Mesendoderm (in vitro differentiated cells): ENCODE measurements at regions not wholly inside any gene's neighbourhood (a gene's known extent, or its start where the extent isn't known, plus 50 kb on each side); places are given as distances from the start of the nearest gene placed in this dataset.
A peak's percentile ranks its signal among the peaks of the same experiment; 100 is the strongest.

Experiments
- DNase-seq: peaks from one replicate; pipeline ENCODE4 v3.0.0; 2013
- H2AK5ac ChIP-seq: 2 replicates; pipeline ENCODE4 v1.6.1; 2013; ENCODE audit warnings: low read length, inconsistent platforms
- H2BK120ac ChIP-seq: 2 replicates; pipeline ENCODE4 v1.6.1; 2013; ENCODE audit warnings: low read depth, mild to moderate bottlenecking, low read length, moderate library complexity, mixed read lengths
- H2BK15ac ChIP-seq: replicated peaks from 2 replicates; pipeline ENCODE4 v1.6.1; 2013; ENCODE audit warnings: low read depth, mild to moderate bottlenecking, moderate library complexity
- H2BK5ac ChIP-seq: 2 replicates; pipeline ENCODE4 v1.6.1; 2013; ENCODE audit warnings: low read length, inconsistent platforms
- H3K18ac ChIP-seq: 2 replicates; pipeline ENCODE4 v1.6.1; 2013; ENCODE audit warnings: mild to moderate bottlenecking, low read length, mixed read lengths
- H3K23ac ChIP-seq: one replicate; pipeline ENCODE4 v1.6.1; 2013; ENCODE audit warnings: low read length
- H3K27ac ChIP-seq: 2 replicates; pipeline ENCODE4 v1.5.1; 2013; ENCODE audit warnings: low read depth, mild to moderate bottlenecking, inconsistent platforms, low read length, moderate library complexity
- H3K27me3 ChIP-seq: 2 replicates; pipeline ENCODE4 v1.6.1; 2013; ENCODE audit warnings: low read length, control low read depth, mild to moderate bottlenecking, inconsistent platforms; ENCODE audit not compliant: insufficient read depth, poor library complexity
- H3K36me3 ChIP-seq: 2 replicates; pipeline ENCODE4 v1.6.1; 2013; ENCODE audit warnings: low read length, inconsistent platforms; ENCODE audit not compliant: control insufficient read depth, insufficient read depth
- H3K4ac ChIP-seq: one replicate; pipeline ENCODE4 v1.6.1; 2013; ENCODE audit warnings: low read depth, mild to moderate bottlenecking, low read length, moderate library complexity
- H3K4me1 ChIP-seq: 2 replicates; pipeline ENCODE4 v1.6.1; 2013; ENCODE audit warnings: low read depth, low read length, inconsistent platforms; ENCODE audit not compliant: control insufficient read depth
- H3K4me2 ChIP-seq: 2 replicates; pipeline ENCODE4 v1.6.1; 2013; ENCODE audit warnings: low read length
- H3K4me3 ChIP-seq: 2 replicates; pipeline ENCODE4 v1.5.1; 2013; ENCODE audit warnings: mild to moderate bottlenecking, low read length
- H3K56ac ChIP-seq: one replicate; pipeline ENCODE4 v1.6.1; 2013; ENCODE audit warnings: low read length
- H3K79me1 ChIP-seq: 2 replicates; pipeline ENCODE4 v1.6.1; 2013; ENCODE audit warnings: low read length, inconsistent platforms
- H3K79me2 ChIP-seq: 2 replicates; pipeline ENCODE4 v1.6.1; 2013; ENCODE audit warnings: mild to moderate bottlenecking, low read length; ENCODE audit not compliant: control insufficient read depth, insufficient read depth
- H3K9ac ChIP-seq: 2 replicates; pipeline ENCODE4 v1.6.1; 2013; ENCODE audit warnings: low read length, inconsistent platforms
- H4K5ac ChIP-seq: one replicate; pipeline ENCODE4 v1.6.1; 2013; ENCODE audit warnings: low read length
- H4K8ac ChIP-seq: one replicate; pipeline ENCODE4 v1.6.1; 2013; ENCODE audit warnings: low read depth, mild to moderate bottlenecking, control low read depth, low read length, moderate library complexity
- WGBS: extraction: QIAGEN DNeasy Blood & Tissue Kit; methylation state at CpG from one replicate; pipeline ENCODE4 v1.1.7; 2013; ENCODE audit warnings: low lambda C conversion rate, missing lambda C conversion rate; ENCODE audit not compliant: insufficient coverage; ENCODE audit errors: extremely low coverage; 5-methylcytosine and 5-hydroxymethylcytosine counted together

- H3K4me3 ChIP-seq = no peak overlapping the region
- H3K36me3 ChIP-seq = no peaks in the 10 kb centered on the region
- H4K5ac ChIP-seq = no peak overlapping the region
- H2AK5ac ChIP-seq = no peak overlapping the region
- no peak overlapping the region for H2BK120ac ChIP-seq
- no peak overlapping the region for H3K27ac ChIP-seq
- H2BK5ac ChIP-seq = no peak overlapping the region
- H3K79me1 ChIP-seq = no peaks in the 10 kb centered on the region
- H3K56ac ChIP-seq = no peak overlapping the region
- H3K27me3 ChIP-seq = no peaks in the 10 kb centered on the region
- DNase-seq = no peak
- H3K79me2 ChIP-seq = no peaks in the 10 kb centered on the region
- H3K23ac ChIP-seq = no peak overlapping the region
- no CpG with 5 or more reads among the region's 3 CpGs for WGBS
- H3K4me2 ChIP-seq = no peak overlapping the region
- H3K9ac ChIP-seq = no peak overlapping the region
- H3K18ac ChIP-seq = no peak overlapping the region
- H3K4ac ChIP-seq = no peak overlapping the region
- no peak overlapping the region for H4K8ac ChIP-seq
- H3K4me1 ChIP-seq = no peaks in the 10 kb centered on the region
- H2BK15ac ChIP-seq = no peak overlapping the region
Measured at GRCh38 chrX:26375346-26375745, 159.4 kb downstream of the MAGEB5 start.

DNA sequence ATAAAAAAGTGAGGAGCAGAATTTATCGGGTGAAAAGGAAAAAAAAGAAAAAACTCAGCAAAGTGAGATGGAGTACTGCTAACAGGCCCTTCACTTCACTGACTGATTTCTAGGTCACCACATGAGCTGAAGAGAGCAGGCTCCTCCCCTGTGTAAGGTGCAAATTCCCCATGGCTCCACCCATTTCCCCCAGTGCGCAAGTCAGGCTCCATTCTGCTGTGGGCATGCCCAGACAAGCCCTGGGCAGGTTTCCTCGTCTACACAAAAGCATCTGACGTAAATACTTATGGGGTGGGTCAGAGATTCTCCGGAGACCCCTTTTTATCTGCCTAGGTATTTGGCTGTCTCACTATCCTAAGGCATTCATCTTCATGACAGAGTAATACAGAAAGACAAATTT is 157.9 kb downstream of the MAGEB5 start:
- H4K8ac ChIP-seq = no peak overlapping the region
- H3K36me3 ChIP-seq = no peaks in the 10 kb centered on the region
- H3K4me3 ChIP-seq = no peak overlapping the region
- no peak overlapping the region for H2BK15ac ChIP-seq
- no peak overlapping the region for H3K4ac ChIP-seq
- no peak overlapping the region for H2BK5ac ChIP-seq
- H3K27ac ChIP-seq = no peak overlapping the region
- no peak overlapping the region for H3K18ac ChIP-seq
- no peaks in the 10 kb centered on the region for H3K79me1 ChIP-seq
- H3K9ac ChIP-seq = no peak overlapping the region
- H3K23ac ChIP-seq = no peak overlapping the region
- no peak overlapping the region for H2AK5ac ChIP-seq
- no peak overlapping the region for H3K56ac ChIP-seq
- no CpG with 5 or more reads among the region's 5 CpGs for WGBS
- H2BK120ac ChIP-seq = no peak overlapping the region
- no peak overlapping the region for H4K5ac ChIP-seq
- H3K4me2 ChIP-seq = no peak overlapping the region
- H3K4me1 ChIP-seq = no peaks in the 10 kb centered on the region
- H3K27me3 ChIP-seq = no peaks in the 10 kb centered on the region
- no peak for DNase-seq
- H3K79me2 ChIP-seq = no peaks in the 10 kb centered on the region

- no peak overlapping the region for H3K18ac ChIP-seq
- H4K5ac ChIP-seq = no peak overlapping the region
- peak; percentile 56 for DNase-seq
- H2BK120ac ChIP-seq = no peak overlapping the region
- H3K79me1 ChIP-seq = no peaks in the 10 kb centered on the region
- H2BK5ac ChIP-seq = no peak overlapping the region
- no peaks in the 10 kb centered on the region for H3K36me3 ChIP-seq
- no peak overlapping the region for H3K56ac ChIP-seq
- no peak overlapping the region for H3K9ac ChIP-seq
- H3K4me2 ChIP-seq = no peak overlapping the region
- no peak overlapping the region for H3K4ac ChIP-seq
- H3K4me1 ChIP-seq = no peaks in the 10 kb centered on the region
- H2BK15ac ChIP-seq = no peak overlapping the region
- H3K23ac ChIP-seq = no peak overlapping the region
- no peaks in the 10 kb centered on the region for H3K27me3 ChIP-seq
- no peak overlapping the region for H3K27ac ChIP-seq
- no peak overlapping the region for H2AK5ac ChIP-seq
- no peaks in the 10 kb centered on the region for H3K79me2 ChIP-seq
- no peak overlapping the region for H4K8ac ChIP-seq
- H3K4me3 ChIP-seq = no peak overlapping the region
- WGBS = 100% methylated on average over 1 of the region's 3 CpGs
Measured at GRCh38 chrX:26352891-26353430, 137.0 kb downstream of the MAGEB5 start.

DNA sequence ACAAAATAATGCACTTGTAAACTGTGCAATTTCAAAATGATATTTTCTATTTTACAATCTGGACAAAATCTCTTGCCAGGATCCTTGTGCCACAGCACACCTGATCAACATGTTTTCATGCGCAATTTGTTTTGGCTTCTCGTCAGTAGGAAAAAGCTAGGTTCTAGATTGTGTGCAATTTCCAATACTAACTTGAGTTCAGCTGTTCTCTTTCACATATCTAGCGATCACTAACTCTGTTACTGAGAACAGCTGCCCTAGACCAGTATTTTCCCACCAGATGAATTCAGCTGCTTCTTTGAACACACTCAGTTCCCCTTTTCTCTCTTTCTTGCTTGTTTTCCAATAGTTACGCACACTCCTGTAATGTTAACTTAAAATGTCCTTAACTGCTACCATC is 131.2 kb downstream of the MAGEB5 start:
- Histone ChIP-seq H3K27me3 (no peaks in the 10 kb centered on the region), H3K4ac (no peak overlapping the region), H2AK5ac (no peak overlapping the region), H2BK15ac (no peak overlapping the region), H4K5ac (no peak overlapping the region), H3K27ac (no peak overlapping the region), H3K4me3 (no peak overlapping the region), H3K4me1 (no peaks in the 10 kb centered on the region), H3K36me3 (no peaks in the 10 kb centered on the region), H3K79me2 (no peaks in the 10 kb centered on the region), H3K23ac (no peak overlapping the region), H3K9ac (no peak overlapping the region), H3K79me1 (no peaks in the 10 kb centered on the region), H3K18ac (no peak overlapping the region), H4K8ac (no peak overlapping the region), H3K4me2 (no peak overlapping the region), H3K56ac (no peak overlapping the region), H2BK5ac (no peak overlapping the region), H2BK120ac (no peak overlapping the region)
- no CpG with 5 or more reads among the region's 4 CpGs for WGBS
- no peak for DNase-seq

- Histone ChIP-seq H3K36me3 (no peaks in the 10 kb centered on the region), H4K5ac (no peak overlapping the region), H3K9ac (no peak overlapping the region), H3K4ac (no peak overlapping the region), H3K56ac (no peak overlapping the region), H2BK120ac (no peak overlapping the region), H3K4me1 (no peaks in the 10 kb centered on the region), H2AK5ac (no peak overlapping the region), H4K8ac (no peak overlapping the region), H2BK15ac (no peak overlapping the region), H3K4me2 (no peak overlapping the region), H3K23ac (no peak overlapping the region), H3K4me3 (no peak overlapping the region), H3K79me2 (no peaks in the 10 kb centered on the region), H3K27me3 (no peaks in the 10 kb centered on the region), H3K27ac (no peak overlapping the region), H2BK5ac (no peak overlapping the region), H3K79me1 (no peaks in the 10 kb centered on the region), H3K18ac (no peak overlapping the region)
- WGBS = no CpG with 5 or more reads among the region's 8 CpGs
- no peak for DNase-seq
Measured at GRCh38 chrX:26334232-26334631, 118.3 kb downstream of the MAGEB5 start.

GRCh38 chrX:26328608-26329319 is 112.8 kb downstream of the MAGEB5 start:
- no peak overlapping the region for H3K4me2 ChIP-seq
- H2BK120ac ChIP-seq = no peak overlapping the region
- DNase-seq = no peak
- H3K4ac ChIP-seq = no peak overlapping the region
- no CpG with 5 or more reads among the region's 3 CpGs for WGBS
- H3K4me1 ChIP-seq = no peaks in the 10 kb centered on the region
- H4K5ac ChIP-seq = no peak overlapping the region
- no peak overlapping the region for H3K9ac ChIP-seq
- no peak overlapping the region for H3K23ac ChIP-seq
- H4K8ac ChIP-seq = no peak overlapping the region
- no peak overlapping the region for H3K27ac ChIP-seq
- H3K79me2 ChIP-seq = no peaks in the 10 kb centered on the region
- H2BK15ac ChIP-seq = no peak overlapping the region
- H2AK5ac ChIP-seq = no peak overlapping the region
- H3K79me1 ChIP-seq = no peaks in the 10 kb centered on the region
- no peak overlapping the region for H3K4me3 ChIP-seq
- H3K18ac ChIP-seq = no peak overlapping the region
- no peaks in the 10 kb centered on the region for H3K27me3 ChIP-seq
- H3K56ac ChIP-seq = no peak overlapping the region
- no peak overlapping the region for H2BK5ac ChIP-seq
- H3K36me3 ChIP-seq = no peaks in the 10 kb centered on the region
